ENCODE measurements at regions not wholly inside any gene's neighbourhood (a gene's known extent, or its start where the extent isn't known, plus 50 kb on each side); places are given as distances from the start of the nearest gene placed in this dataset.

DNA sequence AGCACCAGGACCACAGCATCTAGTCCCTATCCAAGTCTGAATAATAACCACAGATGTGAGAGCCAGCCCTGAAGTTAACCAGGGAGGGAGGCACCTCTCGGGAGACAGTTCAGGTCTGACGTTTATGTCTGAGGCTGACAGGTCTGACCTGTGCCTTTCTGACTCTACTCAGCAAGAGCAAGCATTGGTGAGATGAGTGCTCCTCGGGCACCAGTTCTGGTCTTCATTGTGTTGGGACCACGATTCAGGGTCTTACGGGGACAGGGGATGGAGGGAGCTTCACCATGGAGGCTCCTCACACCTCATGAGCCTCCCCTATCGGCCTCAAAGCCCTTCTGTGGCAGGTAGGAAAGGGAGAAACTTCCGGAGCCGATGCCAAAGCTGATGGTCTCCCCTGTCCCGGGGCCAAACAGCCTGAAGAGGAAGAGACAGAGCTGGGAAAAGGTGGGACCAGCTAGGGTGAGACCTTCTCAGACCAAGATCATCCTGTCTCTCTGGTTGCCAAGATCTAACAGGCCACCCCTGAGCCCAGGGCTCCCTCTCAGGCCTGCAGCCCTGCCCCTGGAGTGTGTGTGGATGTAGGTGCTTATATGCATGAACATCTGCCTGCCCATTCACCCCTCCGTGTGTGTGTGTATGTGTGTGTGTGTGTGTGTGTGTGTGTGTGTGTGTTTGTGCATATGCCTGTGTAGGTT lies 170.5 kb downstream of the VEGFA start:
- Histone ChIP-seq H3K9ac (ENCODE audit: low read depth, low read length) (no peak overlapping the region), H3K36me3 (ENCODE audit: insufficient read depth, low read length) (no peaks in the 10 kb centered on the region), H3K9me3 (ENCODE audit: control insufficient read depth, insufficient read depth, low read length) (no peaks in the 10 kb centered on the region; the same call in 1 of the 2 replicates), H3K4me1 (ENCODE audit: insufficient read depth, low read length) (peaks cover 9% of the 10 kb centered on the region; the same call in 1 of the 2 replicates)

DNA sequence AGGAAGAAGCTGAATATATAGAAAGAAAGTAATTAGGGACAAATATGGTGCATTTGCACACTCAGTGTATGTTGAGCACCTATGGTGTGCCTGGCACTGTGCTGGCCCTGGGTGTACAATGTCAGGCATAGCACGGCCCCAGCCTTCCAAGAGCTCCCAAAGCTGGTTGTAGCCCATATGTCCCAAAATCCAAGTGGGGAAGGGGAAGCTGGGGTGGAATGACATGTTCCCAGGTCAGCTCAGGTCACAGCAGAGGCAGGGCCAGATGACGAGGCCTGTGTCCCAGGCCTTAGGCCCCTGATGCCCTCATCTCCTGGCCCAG lies 170.0 kb downstream of the VEGFA start:
- Histone ChIP-seq H3K9me3 (ENCODE audit: control insufficient read depth, insufficient read depth, low read length) (no peaks in the 10 kb centered on the region), H3K36me3 (ENCODE audit: insufficient read depth, low read length) (no peaks in the 10 kb centered on the region), H3K4me1 (ENCODE audit: insufficient read depth, low read length) (peaks cover 9% of the 10 kb centered on the region; the same call in 1 of the 2 replicates), H3K9ac (ENCODE audit: low read depth, low read length) (no peak overlapping the region)

DNA sequence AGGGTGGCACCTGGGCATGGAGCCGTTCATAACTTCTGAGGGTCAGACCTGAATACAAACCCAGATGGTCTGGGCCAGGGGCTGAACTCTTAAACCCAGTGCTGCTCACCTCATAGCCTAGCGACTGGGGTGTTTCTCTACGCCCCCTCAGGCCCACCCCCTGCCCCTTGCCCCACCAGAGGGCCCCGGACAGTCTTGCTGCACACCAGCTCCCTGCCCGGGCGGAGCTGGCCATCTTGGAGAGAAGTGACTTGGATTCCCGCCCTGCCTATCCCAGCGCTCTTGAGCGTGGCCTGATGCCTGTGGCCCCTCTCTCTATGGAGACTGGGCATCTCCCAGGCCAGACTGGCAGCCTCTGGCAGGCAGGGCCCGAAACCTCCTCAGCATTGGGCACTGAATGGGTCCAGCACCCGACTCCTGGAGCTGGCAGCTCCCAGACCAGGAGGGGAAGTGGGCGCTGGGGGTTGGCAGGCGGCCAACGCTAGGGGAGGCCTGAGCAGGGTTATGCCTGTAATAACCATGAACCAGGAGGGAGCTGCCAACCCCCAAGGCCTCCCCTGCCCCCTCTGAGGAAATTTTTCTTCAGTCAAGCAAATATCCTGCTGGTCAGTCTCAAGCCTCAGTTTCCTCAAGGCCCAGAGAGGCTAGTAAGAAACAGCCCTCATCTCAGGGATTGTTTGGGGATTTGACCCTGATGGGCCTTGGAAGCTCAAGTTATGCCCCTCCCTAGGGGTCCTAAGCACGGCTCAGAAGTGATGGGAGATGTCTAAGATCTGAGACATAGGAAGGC lies 169.5 kb downstream of the VEGFA start:
- Histone ChIP-seq H3K36me3 (ENCODE audit: insufficient read depth, low read length) (no peaks in the 10 kb centered on the region), H3K9ac (ENCODE audit: low read depth, low read length) (no peak overlapping the region), H3K9me3 (ENCODE audit: control insufficient read depth, insufficient read depth, low read length) (no peaks in the 10 kb centered on the region), H3K4me1 (ENCODE audit: insufficient read depth, low read length) (peaks cover 9% of the 10 kb centered on the region; the same call in 1 of the 2 replicates)

DNA sequence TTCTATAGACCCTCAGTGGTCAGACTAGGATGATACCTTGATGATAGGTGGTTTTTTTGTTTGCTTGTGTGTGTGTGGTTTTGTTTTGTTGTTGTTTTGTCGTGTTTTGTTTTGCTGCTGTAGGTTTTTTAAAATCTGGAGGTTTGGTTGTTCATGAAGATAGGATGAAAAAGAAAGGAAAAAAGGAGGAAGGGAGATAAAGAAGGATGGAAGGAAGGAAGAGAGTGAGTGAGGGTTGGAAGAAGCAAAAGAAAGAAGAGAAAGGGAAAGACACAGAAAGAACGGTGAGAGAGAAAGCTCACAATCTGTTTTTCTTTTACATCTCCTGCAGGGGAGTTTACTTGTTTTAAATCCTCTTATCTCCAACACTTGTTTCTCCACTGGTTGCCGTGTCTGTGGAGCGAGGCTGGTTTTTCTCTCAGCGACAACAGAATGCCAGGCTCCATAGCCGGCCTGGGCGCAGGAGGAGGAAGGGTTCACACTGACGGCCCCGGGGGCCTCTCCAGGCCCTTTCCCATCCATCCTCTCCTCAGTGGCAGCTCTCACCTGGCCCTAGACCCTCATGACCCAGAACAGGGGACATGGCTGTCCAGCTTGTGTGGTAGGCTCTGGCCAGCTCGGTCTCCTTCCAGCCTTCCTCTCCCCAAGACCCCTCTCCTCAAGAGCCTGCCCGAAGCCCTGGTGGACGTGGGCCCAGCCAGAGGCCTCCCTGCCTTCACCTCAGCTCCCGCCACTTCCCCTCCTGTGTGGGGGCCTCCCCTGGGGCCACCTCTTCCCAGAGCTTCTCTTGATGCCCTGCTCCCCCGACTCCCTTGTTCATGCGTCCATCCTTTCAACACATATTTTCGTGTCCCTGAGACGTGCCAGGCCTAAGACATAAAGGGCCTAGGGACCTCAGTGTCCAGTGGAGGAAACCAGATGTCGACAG lies 168.4 kb downstream of the VEGFA start:
- Histone ChIP-seq H3K4me1 (ENCODE audit: insufficient read depth, low read length) (peaks cover 9% of the 10 kb centered on the region; the same call in 1 of the 2 replicates), H3K36me3 (ENCODE audit: insufficient read depth, low read length) (no peaks in the 10 kb centered on the region), H3K9ac (ENCODE audit: low read depth, low read length) (no peak overlapping the region), H3K9me3 (ENCODE audit: control insufficient read depth, insufficient read depth, low read length) (no peaks in the 10 kb centered on the region)

DNA sequence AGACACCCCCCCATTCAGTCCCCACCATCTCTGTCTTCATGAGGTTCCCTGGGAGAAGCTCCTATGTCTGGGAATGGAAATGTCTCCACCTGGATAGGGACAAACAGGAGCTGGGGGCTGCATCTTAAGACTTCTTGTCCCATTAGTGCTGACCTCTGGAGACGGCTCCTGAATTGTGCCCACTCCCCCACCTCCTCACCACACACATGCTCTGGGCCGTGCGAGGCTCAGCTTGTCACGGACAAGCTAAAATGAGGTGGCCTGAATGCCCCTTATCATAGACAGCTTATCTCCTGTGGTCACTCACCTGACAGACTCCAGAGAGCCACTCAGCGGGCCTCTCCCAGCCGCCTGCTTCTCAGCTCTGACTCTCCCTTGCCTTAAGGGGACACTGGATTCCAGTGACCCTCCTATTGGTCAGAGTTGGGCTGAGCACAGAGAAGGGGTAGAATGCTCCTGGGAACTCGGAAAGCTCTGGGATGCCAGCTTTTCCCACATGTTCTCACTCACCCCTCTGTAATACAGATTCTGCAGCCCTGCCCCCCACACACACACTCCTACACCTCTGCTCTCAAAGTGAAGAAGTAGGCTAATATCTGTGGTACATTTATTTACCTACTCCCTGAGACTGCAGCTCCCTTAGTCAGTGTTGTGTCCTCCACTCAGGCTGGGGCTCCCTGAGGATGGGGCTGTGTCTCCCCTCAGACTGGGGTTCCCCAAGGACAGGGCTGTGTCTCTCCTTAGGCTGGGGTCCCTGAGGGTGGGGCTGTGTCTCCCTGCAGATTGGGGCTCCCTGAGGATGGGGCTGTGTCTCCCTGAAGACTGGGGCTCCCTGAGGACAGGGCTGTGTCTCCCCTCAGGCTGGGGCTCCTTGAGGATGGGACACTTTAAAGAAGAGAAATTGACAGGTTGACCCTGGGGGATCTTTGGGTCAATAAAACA lies 167.5 kb downstream of the VEGFA start:
- Histone ChIP-seq H3K9me3 (ENCODE audit: control insufficient read depth, insufficient read depth, low read length) (no peaks in the 10 kb centered on the region), H3K4me1 (ENCODE audit: insufficient read depth, low read length) (peaks cover 13% of the 10 kb centered on the region; the same call in 1 of the 2 replicates), H3K36me3 (ENCODE audit: insufficient read depth, low read length) (no peaks in the 10 kb centered on the region), H3K9ac (ENCODE audit: low read depth, low read length) (no peak overlapping the region)

DNA sequence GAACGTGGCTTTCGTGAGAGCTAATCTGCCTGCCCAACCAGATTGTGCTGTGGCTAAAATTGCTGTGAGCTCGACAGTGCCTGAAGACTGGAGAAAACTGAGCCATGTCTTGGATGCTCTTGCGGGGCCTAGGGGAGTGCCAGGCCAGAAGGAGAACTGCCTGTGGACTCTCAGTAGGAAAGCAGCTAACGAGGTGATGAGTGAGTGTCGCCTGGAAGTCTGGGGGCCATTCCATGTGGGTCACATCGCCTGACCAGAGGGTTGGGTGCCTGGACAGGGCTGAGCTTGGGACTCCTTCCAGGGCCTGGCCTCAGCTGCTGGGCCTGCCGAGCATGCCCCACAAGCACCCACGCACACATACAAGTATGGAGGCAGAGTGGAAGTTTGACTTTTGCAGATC lies 166.5 kb downstream of the VEGFA start:
- Histone ChIP-seq H3K9ac (ENCODE audit: low read depth, low read length) (no peak overlapping the region), H3K4me1 (ENCODE audit: insufficient read depth, low read length) (peaks cover 9% of the 10 kb centered on the region; the same call in 1 of the 2 replicates), H3K9me3 (ENCODE audit: control insufficient read depth, insufficient read depth, low read length) (no peaks in the 10 kb centered on the region), H3K36me3 (ENCODE audit: insufficient read depth, low read length) (no peaks in the 10 kb centered on the region)

DNA sequence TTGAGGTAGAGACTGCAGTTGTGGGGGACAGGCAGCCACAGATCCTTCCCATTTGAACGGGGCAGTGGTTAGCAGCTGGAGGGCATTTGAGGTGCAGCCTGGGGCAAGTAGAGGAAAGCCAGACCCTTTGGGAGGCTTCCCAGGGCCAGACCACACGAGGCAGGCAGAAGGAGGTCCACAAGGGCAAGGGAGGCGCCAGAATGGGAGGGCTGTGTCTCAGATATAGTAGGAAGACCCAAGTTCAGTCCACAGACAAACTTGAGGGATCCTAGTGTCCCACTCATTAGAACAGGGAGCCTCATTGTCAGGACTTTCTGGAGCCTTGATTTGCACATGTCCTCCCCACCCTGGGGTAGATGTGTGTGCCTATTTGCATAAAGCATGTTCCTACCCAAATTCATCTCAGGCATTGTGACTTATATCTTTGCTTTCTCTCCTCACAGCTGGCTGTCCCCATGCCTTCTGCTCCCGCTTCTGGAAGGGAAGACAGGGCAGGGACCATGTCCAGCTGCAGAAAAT lies 166.0 kb downstream of the VEGFA start:
- no peaks in the 10 kb centered on the region for H3K36me3 ChIP-seq (ENCODE audit: insufficient read depth, low read length)
- H3K9ac ChIP-seq (ENCODE audit: low read depth, low read length) = no peak overlapping the region
- peaks cover 6% of the 10 kb centered on the region; the same call in 1 of the 2 replicates for H3K4me1 ChIP-seq (ENCODE audit: insufficient read depth, low read length)
- no peaks in the 10 kb centered on the region for H3K9me3 ChIP-seq (ENCODE audit: control insufficient read depth, insufficient read depth, low read length)

DNA sequence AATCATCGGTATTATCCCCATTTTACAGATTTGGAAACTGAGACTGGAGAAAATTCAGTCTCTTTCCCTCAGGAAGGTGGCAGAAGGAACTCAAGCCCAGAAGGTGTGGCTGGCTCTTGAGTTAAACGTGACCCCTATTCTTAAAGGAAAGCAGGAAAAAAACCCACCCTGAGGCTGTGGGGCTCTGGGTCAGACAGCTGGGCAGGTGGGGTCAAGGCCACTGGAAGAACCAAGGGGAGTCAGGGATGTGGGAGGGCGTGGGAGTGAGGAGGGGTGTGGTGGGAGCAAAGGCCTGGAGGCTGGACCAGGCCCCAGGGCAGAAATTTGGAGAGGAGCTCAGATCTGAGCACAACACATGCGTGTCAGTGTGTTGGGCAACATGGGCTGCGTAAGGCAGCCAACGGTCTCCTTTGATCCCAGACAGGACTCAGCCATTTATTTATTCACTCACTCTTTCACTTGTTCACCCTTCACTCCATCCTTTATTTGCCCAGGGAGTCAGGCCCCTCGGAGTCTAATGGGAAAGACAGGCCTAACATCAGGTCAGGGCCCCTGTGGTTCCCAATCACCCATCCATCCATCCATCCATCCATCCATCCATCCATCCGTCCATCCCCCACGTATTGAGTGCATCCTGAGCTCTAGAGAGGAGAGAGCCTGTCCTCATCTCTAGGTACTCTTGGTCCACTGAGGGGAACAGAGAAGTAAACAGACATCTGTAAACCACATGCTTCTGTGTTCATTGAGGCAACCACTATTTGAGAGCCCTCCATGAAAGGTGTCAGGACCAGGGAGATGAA lies 165.0 kb downstream of the VEGFA start:
- H3K36me3 ChIP-seq (ENCODE audit: insufficient read depth, low read length) = no peaks in the 10 kb centered on the region
- no peak overlapping the region for H3K9ac ChIP-seq (ENCODE audit: low read depth, low read length)
- no peaks in the 10 kb centered on the region for H3K9me3 ChIP-seq (ENCODE audit: control insufficient read depth, insufficient read depth, low read length)
- H3K4me1 ChIP-seq (ENCODE audit: insufficient read depth, low read length) = peaks cover 6% of the 10 kb centered on the region; the same call in 1 of the 2 replicates

DNA sequence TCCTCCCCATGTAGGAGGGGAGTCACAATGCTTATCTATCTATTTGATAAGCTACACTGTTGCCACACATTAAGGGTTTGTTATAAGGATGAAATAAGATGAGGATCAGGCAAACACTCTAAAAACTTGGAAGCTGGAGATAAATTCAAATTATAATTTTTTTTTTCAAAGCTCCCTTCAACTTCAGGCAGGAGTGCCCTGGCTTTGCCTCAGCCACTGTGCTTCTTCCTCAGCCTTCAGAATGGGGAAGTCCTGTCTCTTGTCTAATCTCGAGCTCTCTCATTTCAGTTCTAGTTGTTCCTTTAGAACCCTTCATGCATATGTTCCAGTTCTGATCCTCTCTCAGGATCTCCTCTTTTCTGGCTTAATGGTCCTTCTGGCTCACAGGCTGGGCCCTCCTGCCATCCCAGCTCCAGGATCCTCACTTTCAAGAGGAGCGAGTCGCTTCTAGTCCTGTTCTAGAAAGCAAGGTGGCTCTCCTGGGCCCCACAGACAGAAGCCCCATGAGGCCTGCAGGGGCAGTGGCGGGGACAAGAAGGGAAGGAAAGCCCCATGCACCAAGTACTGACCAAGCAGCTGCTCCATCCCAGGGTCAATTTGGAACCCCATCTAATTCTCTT lies 164.3 kb downstream of the VEGFA start:
- H3K9me3 ChIP-seq (ENCODE audit: control insufficient read depth, insufficient read depth, low read length) = no peaks in the 10 kb centered on the region
- H3K36me3 ChIP-seq (ENCODE audit: insufficient read depth, low read length) = no peaks in the 10 kb centered on the region
- peaks cover 6% of the 10 kb centered on the region; the same call in 1 of the 2 replicates for H3K4me1 ChIP-seq (ENCODE audit: insufficient read depth, low read length)
- no peak overlapping the region for H3K9ac ChIP-seq (ENCODE audit: low read depth, low read length)

DNA sequence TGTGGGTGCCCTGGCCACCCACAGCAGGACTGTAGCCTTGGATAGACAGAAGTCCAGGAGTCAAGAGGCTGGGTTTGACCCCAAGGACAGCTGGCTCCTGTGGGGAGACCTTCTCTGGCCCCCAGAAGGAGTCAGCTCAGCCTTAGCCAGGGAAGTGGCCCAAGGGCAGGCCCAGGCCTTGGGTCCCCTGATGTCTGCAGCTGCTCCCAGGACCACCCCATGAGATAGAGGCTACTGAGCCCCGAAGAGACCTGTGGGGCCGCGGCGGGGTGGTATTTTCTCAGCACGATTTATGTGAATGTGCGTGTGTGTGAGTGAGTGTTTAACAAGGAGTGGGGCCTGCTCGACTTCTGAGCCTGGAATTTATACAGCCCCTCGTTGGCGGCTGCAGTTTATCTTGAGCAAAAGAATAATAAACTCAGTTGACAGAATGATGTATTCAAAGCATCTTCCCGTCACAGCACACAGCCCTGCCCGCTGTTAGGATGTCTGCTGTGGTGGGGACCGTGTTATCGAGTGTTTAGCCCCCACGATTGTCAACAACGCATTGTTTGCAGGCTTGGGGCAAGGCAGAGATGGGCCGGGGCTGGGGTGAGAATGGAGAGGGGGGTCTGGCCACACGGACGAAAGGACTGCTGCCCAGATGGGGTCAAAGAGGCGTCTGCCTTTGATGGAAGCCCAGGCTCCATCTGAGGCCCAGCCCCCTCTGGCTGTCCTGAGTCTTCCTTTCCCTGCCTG lies 163.3 kb downstream of the VEGFA start:
- no peaks in the 10 kb centered on the region for H3K36me3 ChIP-seq (ENCODE audit: insufficient read depth, low read length)
- H3K9me3 ChIP-seq (ENCODE audit: control insufficient read depth, insufficient read depth, low read length) = no peaks in the 10 kb centered on the region
- no peak overlapping the region for H3K9ac ChIP-seq (ENCODE audit: low read depth, low read length)
- H3K4me1 ChIP-seq (ENCODE audit: insufficient read depth, low read length) = peaks cover 6% of the 10 kb centered on the region; the same call in 1 of the 2 replicates

DNA sequence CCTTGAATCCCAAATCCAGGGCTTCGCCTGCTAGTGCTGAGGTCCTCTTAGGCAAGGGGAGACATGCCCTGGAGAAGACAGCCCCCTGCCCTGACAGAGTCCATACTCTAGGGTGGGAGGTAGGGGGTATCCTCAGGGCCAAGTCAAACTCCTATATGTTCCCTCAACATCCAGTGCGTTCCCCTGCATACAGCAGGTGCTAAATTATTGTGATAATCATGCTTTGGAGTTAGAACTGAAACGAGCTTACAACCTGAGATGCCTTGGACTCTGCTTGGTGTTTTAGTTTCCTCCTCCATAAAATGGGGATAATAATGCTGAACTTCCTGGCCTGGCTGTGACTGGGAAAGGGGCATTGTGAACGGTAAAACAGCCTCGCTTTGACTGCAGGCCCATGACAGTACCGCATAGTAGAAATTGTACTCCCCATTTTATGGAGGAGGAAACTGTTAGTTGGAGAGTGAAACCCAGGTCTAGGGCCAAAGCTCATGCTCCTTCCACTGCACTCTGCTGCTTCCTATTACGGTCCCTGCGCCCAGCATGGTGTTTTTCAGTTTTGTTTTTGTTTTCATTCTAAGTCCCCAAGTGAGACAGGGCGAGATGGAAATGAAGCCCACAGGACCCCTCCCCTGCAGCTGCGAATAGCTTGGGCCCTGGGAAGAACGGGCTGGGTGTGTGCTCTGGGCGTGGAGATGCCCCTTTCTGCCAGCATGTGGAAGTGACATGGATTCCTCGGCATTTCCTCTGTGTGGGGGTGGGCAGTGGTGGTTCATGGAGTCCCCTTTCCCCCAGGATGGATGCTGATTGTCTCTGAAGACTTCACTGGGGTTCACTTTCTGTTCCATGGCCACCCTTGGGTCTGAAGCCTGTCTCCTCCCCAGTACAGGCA lies 162.5 kb downstream of the VEGFA start:
- Histone ChIP-seq H3K9me3 (ENCODE audit: control insufficient read depth, insufficient read depth, low read length) (no peaks in the 10 kb centered on the region), H3K9ac (ENCODE audit: low read depth, low read length) (no peak overlapping the region), H3K36me3 (ENCODE audit: insufficient read depth, low read length) (no peaks in the 10 kb centered on the region), H3K4me1 (ENCODE audit: insufficient read depth, low read length) (peaks cover 13% of the 10 kb centered on the region)
